ENCODE measurements at regions not wholly inside any gene's neighbourhood (a gene's known extent, or its start where the extent isn't known, plus 50 kb on each side); places are given as distances from the start of the nearest gene placed in this dataset.
"Not testable (repeated sequence)": the region's sequence is repeated elsewhere in the genome, so short reads cannot be mapped to it uniquely, and the experiment has no call there.

- FAIRE-seq, result no peak
Observed at GRCh38 chr6:119713903-119714302, 364.3 kb upstream of the MAN1A1 start.

DNA sequence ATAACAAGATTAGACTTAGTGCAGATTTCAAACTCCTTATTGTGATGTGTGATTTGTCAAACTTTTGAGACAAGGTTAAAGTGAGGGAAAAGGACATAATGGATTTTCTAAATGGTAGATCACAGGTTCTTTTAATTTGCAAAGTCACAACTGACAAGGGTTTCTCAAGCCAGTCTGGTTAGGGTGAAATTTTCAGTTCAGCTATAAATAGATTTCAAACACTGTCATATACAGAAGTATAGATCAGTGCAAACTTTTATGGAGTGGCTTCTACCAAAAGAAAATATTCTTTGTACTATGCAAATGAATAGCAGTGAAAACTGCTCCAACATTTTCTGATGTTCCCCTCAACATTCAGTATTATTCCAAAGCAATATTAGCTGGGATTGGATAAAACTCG, 337.1 kb upstream of the MAN1A1 start:
- no peak for FAIRE-seq

DNA sequence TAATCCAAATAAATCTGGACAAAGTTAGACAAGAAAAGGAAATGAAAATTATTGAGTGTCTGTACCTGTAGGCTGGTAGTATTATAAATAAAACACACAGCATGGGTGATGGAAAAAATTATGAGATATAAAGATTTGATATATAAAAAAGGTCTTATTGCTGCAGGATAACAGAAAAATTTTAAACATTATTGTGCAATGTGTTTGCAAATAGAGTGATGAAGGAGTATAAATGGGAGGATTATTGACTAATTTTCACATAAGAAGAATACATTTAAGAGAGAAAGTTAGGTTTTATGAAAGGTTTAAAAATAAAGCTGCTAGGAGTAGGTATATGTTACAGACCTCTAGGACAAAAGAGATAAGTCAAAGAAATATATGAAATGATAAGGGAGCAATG, 336.7 kb upstream of the MAN1A1 start:
- no peak for FAIRE-seq

GRCh38 chr6:119683671-119684070, 334.1 kb upstream of the MAN1A1 start:
- no peak for FAIRE-seq

GRCh38 chr6:119683031-119683430, 333.5 kb upstream of the MAN1A1 start:
- FAIRE-seq, result no peak

DNA sequence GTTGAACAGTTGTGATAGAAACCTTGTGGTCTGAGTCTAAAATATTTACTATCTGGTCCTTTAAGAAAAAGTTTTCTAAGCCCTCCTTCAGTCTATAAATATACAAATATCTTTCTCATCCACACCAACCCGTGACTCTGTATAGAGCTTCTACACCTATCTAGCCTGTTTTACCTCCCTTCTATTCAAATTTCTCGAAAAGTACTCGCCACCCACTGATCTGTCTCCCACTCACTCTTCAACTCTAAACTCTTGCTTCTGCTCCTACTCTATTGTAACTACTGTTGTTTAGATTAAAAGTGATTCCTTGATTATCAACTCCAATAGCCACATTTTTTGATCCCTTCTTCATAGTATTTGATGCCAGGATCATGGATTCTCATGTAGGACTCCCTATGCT, 329.4 kb upstream of the MAN1A1 start:
- no peak for FAIRE-seq

DNA sequence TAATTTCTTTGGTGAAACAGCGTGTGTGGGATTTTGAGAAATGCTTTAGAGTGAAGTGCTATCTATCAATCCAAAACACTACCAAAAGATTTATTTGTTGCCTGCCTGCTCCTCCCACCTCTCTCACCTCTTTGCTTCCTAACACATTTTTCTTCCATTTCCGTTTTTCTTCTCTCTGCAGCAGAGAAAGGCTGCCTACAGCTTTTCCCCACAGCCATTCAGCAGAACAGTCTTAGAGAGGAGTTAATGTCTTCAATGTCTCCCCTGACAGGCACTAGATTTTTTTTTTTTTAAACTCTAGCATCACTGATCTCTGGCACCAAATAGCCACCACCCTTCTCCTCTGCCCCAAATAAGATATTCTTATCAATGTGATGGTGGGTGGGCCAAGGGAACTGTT, 327.8 kb upstream of the MAN1A1 start:
- no peak for FAIRE-seq

- FAIRE-seq, result no peak
Observed at GRCh38 chr6:119676961-119677360, 327.4 kb upstream of the MAN1A1 start.

DNA sequence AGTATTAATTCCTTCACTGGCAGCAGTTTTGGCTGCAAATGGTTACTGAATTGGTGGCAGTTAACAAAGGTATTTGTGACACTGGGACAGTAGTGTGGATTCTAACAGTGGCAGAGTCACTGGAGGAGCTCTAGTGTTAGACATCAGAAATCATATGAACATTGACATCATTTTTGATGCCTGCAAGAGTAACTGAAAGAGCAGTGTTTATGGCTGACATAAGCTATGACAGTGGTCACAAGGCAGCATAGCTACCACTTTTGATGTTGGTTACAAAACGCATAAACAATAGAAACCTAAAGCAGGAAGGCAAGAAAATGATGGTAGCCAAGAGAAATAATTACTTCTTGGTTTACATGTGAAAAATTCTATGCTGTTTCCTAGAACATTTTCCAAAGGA, 326.7 kb upstream of the MAN1A1 start:
- FAIRE-seq, result no peak

DNA sequence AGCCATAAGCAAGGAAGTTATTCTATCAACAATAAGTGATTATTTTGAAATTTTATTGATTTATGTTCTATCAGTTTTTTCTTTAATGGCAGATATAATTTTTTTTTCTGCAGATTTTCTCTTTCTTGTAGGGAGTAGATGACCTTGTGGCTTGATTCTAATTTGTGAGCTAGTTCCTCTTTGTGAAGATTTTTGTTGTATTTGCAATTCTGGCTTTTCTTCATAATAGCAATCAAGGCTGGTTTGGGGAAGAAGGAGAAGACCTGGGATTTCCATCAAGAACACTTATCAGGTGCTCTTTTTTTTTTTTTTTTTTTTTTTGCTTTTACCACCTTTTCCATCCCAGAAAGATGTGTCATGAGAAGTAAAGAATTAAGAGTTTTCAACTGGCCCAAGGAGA, 324.2 kb upstream of the MAN1A1 start:
- FAIRE-seq, result no peak

DNA sequence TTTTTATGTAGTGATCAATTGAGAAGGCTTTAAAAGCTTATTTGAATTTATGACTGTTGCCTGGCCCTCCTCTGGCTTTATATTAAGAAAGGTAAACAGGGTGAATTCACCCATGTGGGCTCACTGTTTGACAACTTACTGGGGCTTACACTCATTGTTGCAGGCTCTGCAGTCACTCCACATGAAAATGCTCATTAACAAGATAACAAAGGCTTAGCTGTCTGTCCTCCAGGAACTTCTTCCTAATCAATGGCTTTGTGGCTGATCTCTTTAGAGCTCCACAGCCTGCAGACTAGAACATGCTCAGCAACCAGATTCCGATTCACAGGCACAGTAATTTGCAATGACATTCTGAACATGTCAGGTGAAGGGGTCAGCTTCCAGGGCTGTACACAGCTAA, 323.2 kb upstream of the MAN1A1 start:
- no peak for FAIRE-seq

DNA sequence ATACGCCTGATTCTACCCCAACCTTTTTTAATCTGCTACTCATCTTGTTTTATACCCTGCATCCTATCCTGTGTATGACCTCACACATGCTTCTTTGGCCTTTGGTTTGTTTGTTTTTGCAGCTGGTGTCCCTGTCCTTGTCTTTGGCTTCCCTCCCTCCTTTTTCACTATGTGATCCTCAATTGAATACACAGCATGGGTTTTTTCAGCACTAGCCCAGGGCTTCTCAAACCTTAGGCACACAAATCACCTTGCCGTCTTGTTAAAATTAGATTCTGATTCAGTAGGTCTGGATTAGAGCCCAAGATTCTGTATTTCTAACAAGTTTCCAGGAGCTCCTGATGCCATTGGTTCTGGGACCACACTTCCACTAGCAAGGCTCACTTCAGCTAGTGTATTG, 321.5 kb upstream of the MAN1A1 start:
- no peak for FAIRE-seq

- FAIRE-seq, result no peak
Observed at GRCh38 chr6:119669221-119669620, 319.7 kb upstream of the MAN1A1 start.

DNA sequence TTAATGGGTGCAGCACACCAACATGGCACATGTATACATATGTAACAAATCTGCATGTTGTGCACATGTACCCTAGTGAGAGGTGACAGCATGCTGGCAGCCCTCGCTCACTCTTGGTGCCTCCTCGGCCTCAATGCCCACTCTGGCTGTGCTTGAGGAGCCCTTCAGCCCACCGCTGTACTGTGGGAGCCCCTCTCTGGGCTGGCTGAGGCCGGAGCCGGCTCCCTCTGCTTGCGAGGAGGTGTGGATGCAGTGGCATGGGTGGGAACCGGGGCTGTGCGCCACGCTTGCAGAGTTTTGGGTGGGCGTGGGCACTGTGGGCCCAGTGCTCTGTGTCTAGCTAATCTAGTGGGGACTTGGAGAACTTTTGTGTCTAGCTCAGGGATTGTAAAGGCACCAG, 315.9 kb upstream of the MAN1A1 start:
- FAIRE-seq, result not testable (repeated sequence)

GRCh38 chr6:119661628-119662027, 312.1 kb upstream of the MAN1A1 start:
- FAIRE-seq, result no peak

- no peak for FAIRE-seq
Observed at GRCh38 chr6:119661078-119661477, 311.5 kb upstream of the MAN1A1 start.

GRCh38 chr6:119658917-119659316, 309.4 kb upstream of the MAN1A1 start:
- FAIRE-seq, result no peak

- no peak for FAIRE-seq
Observed at GRCh38 chr6:119655124-119655523, 305.6 kb upstream of the MAN1A1 start.

GRCh38 chr6:119653329-119653728, 303.8 kb upstream of the MAN1A1 start:
- FAIRE-seq, result no peak

GRCh38 chr6:119649531-119649930, 300.0 kb upstream of the MAN1A1 start:
- no peak for FAIRE-seq

- no peak for FAIRE-seq
Observed at GRCh38 chr6:119647309-119647708, 297.7 kb upstream of the MAN1A1 start.

DNA sequence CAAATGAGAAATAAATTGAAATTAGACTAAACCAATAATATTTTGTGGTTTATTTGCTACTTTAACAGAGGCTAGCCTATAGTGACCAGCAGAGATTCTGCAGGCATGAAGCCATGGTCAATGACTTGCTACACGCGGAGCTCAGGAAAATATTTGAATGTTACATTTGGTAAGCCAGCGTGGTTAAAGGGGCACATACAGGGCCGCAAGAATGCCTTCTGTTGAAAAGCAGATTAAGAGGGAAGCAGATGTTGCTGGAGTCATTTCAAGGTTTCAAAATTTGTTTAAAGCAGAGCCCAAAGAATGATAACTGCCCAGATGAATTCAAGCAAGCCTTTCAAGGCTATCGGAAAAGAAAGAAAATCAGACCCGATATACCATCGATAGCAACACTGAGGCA, 294.3 kb upstream of the MAN1A1 start:
- FAIRE-seq, result no peak

DNA sequence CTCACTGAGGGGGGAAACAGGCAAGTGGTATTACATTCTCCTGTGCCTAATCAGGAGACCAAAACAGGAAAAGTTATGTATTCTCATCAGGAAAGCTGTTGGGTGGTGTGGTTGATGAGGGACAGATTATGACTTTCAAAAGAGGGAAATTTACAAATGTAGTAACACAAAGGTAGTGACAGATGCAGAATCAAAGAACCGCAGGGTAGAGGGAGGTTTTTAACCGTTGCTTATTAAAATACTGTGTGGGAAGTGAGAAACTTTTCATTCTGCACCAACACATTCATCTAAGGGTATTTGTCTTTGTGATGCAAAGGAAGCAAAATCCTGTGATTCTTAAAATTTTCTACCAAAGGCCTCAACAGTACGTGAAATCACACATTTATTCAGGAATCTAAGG, 288.2 kb upstream of the MAN1A1 start:
- no peak for FAIRE-seq

DNA sequence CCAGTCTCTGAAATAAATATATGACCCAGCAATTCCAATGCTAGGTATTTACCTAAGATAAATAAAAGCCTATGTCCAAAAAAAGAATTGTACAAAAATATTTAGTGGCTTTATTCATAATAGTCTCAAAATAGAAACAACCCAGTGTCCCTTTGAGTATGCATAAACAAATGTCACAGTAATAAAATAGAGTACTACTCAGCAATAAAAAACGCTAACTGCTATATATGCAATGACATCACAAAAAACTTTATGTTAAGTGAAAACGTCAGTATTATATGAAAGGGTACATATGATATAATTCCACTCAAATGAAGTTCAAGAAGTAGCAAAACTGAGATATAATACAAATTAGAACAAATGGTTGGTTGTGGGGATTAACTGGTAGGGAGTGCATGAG, 286.5 kb upstream of the MAN1A1 start:
- FAIRE-seq, result no peak

GRCh38 chr6:119633461-119633860, 283.9 kb upstream of the MAN1A1 start:
- FAIRE-seq, result no peak

GRCh38 chr6:119630561-119631192, 281.1 kb upstream of the MAN1A1 start:
- no peak for FAIRE-seq
